CD14-positive monocyte (primary cell): ENCODE measurements at regions not wholly inside any gene's neighbourhood (a gene's known extent, or its start where the extent isn't known, plus 50 kb on each side); places are given as distances from the start of the nearest gene placed in this dataset.

Experiments used
- DNase-seq, 3 donors: peaks; one replicate each; pipeline ENCODE4 v3.0.0-alpha.2; 2011 to 2022
- H2AFZ ChIP-seq: 2 replicates; pipeline ENCODE4 v1.6.0; 2012; ENCODE audit warnings: mild to moderate bottlenecking, low read depth, low read length, inconsistent platforms; ENCODE audit not compliant: insufficient read depth, poor library complexity, severe bottlenecking
- H3K27ac ChIP-seq, 2 donors: 1 replicate in 1 of 2; 2 replicates in 1 of 2; pipeline ENCODE4 v1.5.1; 2012 to 2013; ENCODE audit warnings: low read length in 2 of 2, control low read depth in 1 of 2, inconsistent platforms in 1 of 2, low read depth in 1 of 2, mild to moderate bottlenecking in 1 of 2
- H3K27me3 ChIP-seq, 2 donors: one replicate each; pipeline versions ENCODE4 v1.6.0 to v1.6.1; 2011 to 2013; ENCODE audit warnings: low read length in 2 of 2; ENCODE audit not compliant: control insufficient read depth in 2 of 2, insufficient read depth in 2 of 2
- H3K36me3 ChIP-seq, 2 donors: replicated peaks in 1 of 2; 1 replicate in 1 of 2; 2 replicates in 1 of 2; pipeline versions ENCODE4 v1.5.1 to v1.6.1; 2012 to 2013; ENCODE audit warnings: low read length in 2 of 2, control low read depth in 1 of 2, inconsistent platforms in 1 of 2, mild to moderate bottlenecking in 1 of 2; ENCODE audit not compliant: insufficient read depth in 2 of 2, control insufficient read depth in 1 of 2
- H3K4me1 ChIP-seq, 2 donors: 1 replicate in 1 of 2; 2 replicates in 1 of 2; pipeline versions ENCODE4 v1.5.1 to v1.6.1; 2012 to 2013; ENCODE audit warnings: low read length in 2 of 2, control low read depth in 1 of 2, inconsistent platforms in 1 of 2, mild to moderate bottlenecking in 1 of 2, moderate library complexity in 1 of 2; ENCODE audit not compliant: insufficient read depth in 2 of 2, control insufficient read depth in 1 of 2
- H3K4me2 ChIP-seq: replicated peaks from 2 replicates; pipeline ENCODE3; 2012; ENCODE audit warnings: low read length, moderate library complexity, mild to moderate bottlenecking; ENCODE audit not compliant: poor library complexity, severe bottlenecking; ENCODE audit errors: extremely low read depth
- H3K4me3 ChIP-seq, 3 experiments: fragments of 200-600 bp in 1 of 3; sonication (generic) in 1 of 3; replicated peaks in 1 of 3; 1 replicate in 2 of 3; 2 replicates in 1 of 3; pipeline ENCODE4 v1.5.1; 2011 to 2013; ENCODE audit warnings: low read length in 3 of 3, mild to moderate bottlenecking in 3 of 3, control low read depth in 2 of 3, low read depth in 2 of 3, inconsistent platforms in 1 of 3, moderate library complexity in 1 of 3
- H3K79me2 ChIP-seq: 2 replicates; pipeline ENCODE4 v1.6.0; 2012; ENCODE audit warnings: mild to moderate bottlenecking, control low read depth, inconsistent platforms, low read length, moderate library complexity; ENCODE audit not compliant: insufficient read depth
- H3K9ac ChIP-seq: 2 replicates; pipeline ENCODE4 v1.6.0; 2017; ENCODE audit warnings: low read length, mild to moderate bottlenecking; ENCODE audit not compliant: insufficient read depth, poor library complexity, severe bottlenecking
- H3K9me3 ChIP-seq, 2 donors: replicated peaks in 1 of 2; 1 replicate in 1 of 2; 2 replicates in 1 of 2; pipeline versions ENCODE4 v1.5.1 to v1.6.1; 2012 to 2013; ENCODE audit warnings: low read length in 2 of 2, control low read depth in 1 of 2; ENCODE audit not compliant: control insufficient read depth in 1 of 2, insufficient read depth in 1 of 2
- H4K20me1 ChIP-seq: 2 replicates; pipeline ENCODE4 v1.6.0; 2012; ENCODE audit warnings: mild to moderate bottlenecking, low read length, control low read depth, moderate library complexity; ENCODE audit not compliant: insufficient read depth
- H3K27ac Mint-ChIP-seq, 7 donors: one replicate each; pipeline ENCODE4 v1.8.0; 2020; ENCODE audit warnings: mild to moderate bottlenecking in 7 of 7, mixed read lengths in 7 of 7, moderate library complexity in 6 of 7, inconsistent platforms in 2 of 7
- H3K27me3 Mint-ChIP-seq, 3 donors: one replicate each; pipeline ENCODE4 v1.8.0; 2021 to 2022; ENCODE audit warnings: low read depth in 3 of 3, mild to moderate bottlenecking in 3 of 3, mixed read lengths in 3 of 3, moderate library complexity in 3 of 3, inconsistent platforms in 1 of 3
- H3K36me3 Mint-ChIP-seq, 2 donors: one replicate each; pipeline ENCODE4 v1.8.0; 2020; ENCODE audit warnings: mixed read lengths in 2 of 2, inconsistent platforms in 1 of 2, mild to moderate bottlenecking in 1 of 2
- H3K4me1 Mint-ChIP-seq: one replicate; pipeline ENCODE4 v1.8.0; 2020; ENCODE audit warnings: mild to moderate bottlenecking, mixed read lengths
- H3K4me3 Mint-ChIP-seq, 2 donors: one replicate each; pipeline ENCODE4 v1.8.0; 2020; ENCODE audit warnings: mild to moderate bottlenecking in 2 of 2, mixed read lengths in 2 of 2, moderate library complexity in 1 of 2
- H3K9me3 Mint-ChIP-seq, 7 donors: one replicate each; pipeline ENCODE4 v1.8.0; 2020 to 2022; ENCODE audit warnings: mixed read lengths in 7 of 7, mild to moderate bottlenecking in 6 of 7, moderate library complexity in 6 of 7, inconsistent platforms in 2 of 7
- CTCF ChIP-seq: fragments of 200-600 bp; IDR thresholded peaks from one replicate; pipeline ENCODE4 v1.8.0; 2022; ENCODE audit warnings: antibody characterized with exemption, mild to moderate bottlenecking
- WGBS: methylation state at CpG from one replicate; pipeline ENCODE4 v1.1.5; 2013; ENCODE audit warnings: missing lambda C conversion rate; ENCODE audit not compliant: insufficient coverage; 5-methylcytosine and 5-hydroxymethylcytosine counted together
- intact Hi-C, 2 donors: fragments of 100-400 bp; cut with micrococcal nuclease; formaldehyde crosslinking; loops; one replicate each; pipeline versions ENCODE4 v1.15.0 to v1.15.1; 2023

- no peak overlapping the region for H3K4me3 ChIP-seq
- H2AFZ ChIP-seq: no peak overlapping the region
- peaks cover 22 to 23% of the 10 kb centered on the region in 2 donors for H3K4me1 ChIP-seq
- Mint-ChIP-seq H3K27me3 (peaks cover 3 to 12% (median 3%) of the 10 kb centered on the region in 3 donors), H3K27ac (no peak overlapping the region), H3K36me3 (peaks cover 0 to 4% of the 10 kb centered on the region in 2 donors), H3K9me3 (peaks cover 0 to 2% (median 0%) of the 10 kb centered on the region in 7 donors), H3K4me1 (peaks cover 25% of the 10 kb centered on the region), H3K4me3 (peak overlapping the region in 1 of 2 donors; percentile 66)
- no peaks in the 10 kb centered on the region for H3K36me3 ChIP-seq
- H4K20me1 ChIP-seq: no peaks in the 10 kb centered on the region
- H3K4me2 ChIP-seq: no peak overlapping the region
- no peaks in the 10 kb centered on the region for H3K27me3 ChIP-seq
- no peak for DNase-seq
- no peaks in the 10 kb centered on the region for H3K9me3 ChIP-seq
- TF ChIP-seq CTCF: no peak
- 93% methylated on average over 8 of the region's 8 CpGs for WGBS
- H3K27ac ChIP-seq: no peak overlapping the region
- H3K79me2 ChIP-seq: no peaks in the 10 kb centered on the region
- no peak overlapping the region for H3K9ac ChIP-seq
- intact Hi-C loops: no loop called here
Observed at GRCh38 chr15:93182703-93183205, 93.7 kb upstream of the RGMA start.

DNA sequence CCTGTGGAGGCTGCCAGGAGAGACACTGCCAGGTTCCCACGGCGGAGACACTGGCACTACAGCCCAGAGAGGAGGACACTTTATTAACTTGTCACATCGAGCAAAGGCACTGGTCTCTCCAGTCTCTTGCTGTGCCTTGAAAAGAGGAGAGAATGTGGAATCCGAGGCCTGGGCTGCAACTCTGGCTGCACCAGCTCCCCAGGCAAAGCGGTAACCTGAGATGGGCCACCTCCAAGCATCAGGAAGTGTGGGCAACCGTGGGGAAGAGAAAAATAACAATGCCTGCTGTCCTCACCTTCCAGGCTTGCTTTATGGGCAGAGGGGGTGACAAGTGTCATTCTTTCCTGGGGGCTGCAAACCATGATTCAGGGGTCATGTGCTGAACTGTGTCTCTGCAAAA lies 91.6 kb upstream of the RGMA start:
- Histone ChIP-seq H3K4me2 (no peak overlapping the region), H3K79me2 (no peaks in the 10 kb centered on the region), H3K9ac (no peak overlapping the region), H3K36me3 (no peaks in the 10 kb centered on the region), H3K4me3 (no peak overlapping the region), H3K27ac (no peak overlapping the region), H4K20me1 (no peaks in the 10 kb centered on the region), H3K9me3 (no peaks in the 10 kb centered on the region), H2AFZ (no peak overlapping the region), H3K27me3 (no peaks in the 10 kb centered on the region), H3K4me1 (peaks cover 22 to 23% of the 10 kb centered on the region in 2 donors)
- peaks cover 0 to 4% (median 3%) of the 10 kb centered on the region in 3 donors for H3K27me3 Mint-ChIP-seq
- peaks cover 0 to 4% of the 10 kb centered on the region in 2 donors for H3K36me3 Mint-ChIP-seq
- H3K9me3 Mint-ChIP-seq: peaks cover 0 to 6% (median 0%) of the 10 kb centered on the region in 7 donors
- intact Hi-C loops: no loop called here
- 76% methylated on average over 5 of the region's 6 CpGs for WGBS
- H3K4me1 Mint-ChIP-seq: peaks cover 27% of the 10 kb centered on the region
- DNase-seq: no peak
- no peak overlapping the region for H3K4me3 Mint-ChIP-seq
- H3K27ac Mint-ChIP-seq: peak overlapping the region in 4 of 7 donors; percentile 28 to 77 (median 62)
- no peak for TF ChIP-seq CTCF
